Activated T-cell treated with anti-CD3 and anti-CD28 coated beads for 48 hours (primary cell): ENCODE measurements at regions not wholly inside any gene's neighbourhood (a gene's known extent, or its start where the extent isn't known, plus 50 kb on each side); places are given as distances from the start of the nearest gene placed in this dataset.
"Not testable (repeated sequence)": the region's sequence is repeated elsewhere in the genome, so short reads cannot be mapped to it uniquely, and the experiment has no call there.

ENCODE experiments used
- DNase-seq: peaks from one replicate; pipeline ENCODE4 v3.0.0-alpha.2; 2020; ENCODE audit warnings: low read depth

- no peak for DNase-seq
Observed at GRCh38 chr6:106884576-106884975, 90.0 kb downstream of the CD24 start.

- no peak for DNase-seq
Observed at GRCh38 chr6:106883808-106884262, 90.7 kb downstream of the CD24 start.

DNA sequence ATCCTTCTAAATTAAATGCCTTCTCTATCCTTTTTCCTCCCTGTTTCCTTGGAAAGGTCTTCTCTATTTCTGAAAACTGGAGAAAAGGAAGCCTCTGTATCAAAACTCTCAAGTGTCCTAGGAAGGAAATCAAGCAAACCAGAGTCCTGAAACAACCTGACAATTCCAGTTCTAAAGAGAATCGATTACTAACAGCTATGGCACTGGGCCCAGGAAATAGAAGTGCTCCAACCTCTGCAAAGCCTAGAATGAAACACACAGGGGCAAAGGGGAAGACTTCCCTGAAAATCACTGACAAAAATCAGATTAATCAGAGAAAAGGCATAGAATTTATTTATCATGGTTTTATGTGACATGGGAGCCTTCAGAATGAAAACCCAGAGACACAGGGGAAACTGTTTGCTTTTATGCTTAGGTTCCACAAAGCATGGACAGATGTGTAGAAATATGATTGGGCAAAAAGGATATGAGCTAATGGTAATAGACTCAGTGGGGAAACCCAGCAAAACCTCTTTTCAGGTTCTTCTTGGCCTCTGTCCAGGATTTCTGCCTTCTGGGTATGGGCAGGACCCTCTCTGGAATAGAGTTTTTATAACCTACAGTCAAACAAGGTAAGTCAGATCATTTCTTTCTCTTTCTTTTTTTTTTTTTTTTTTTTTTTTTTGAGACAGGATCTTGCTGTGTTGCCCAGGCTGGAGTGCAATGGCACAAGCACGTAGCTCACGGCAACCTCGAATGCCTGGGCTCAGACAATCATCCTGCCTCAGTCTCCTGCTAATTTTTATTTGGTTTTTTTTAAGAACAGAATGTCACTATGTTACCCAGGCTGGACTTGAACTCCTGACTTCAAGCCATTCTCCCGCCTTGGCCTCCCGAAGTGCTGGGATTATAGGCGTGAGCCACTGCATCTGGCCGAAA, 91.7 kb downstream of the CD24 start:
- no peak for DNase-seq

DNA sequence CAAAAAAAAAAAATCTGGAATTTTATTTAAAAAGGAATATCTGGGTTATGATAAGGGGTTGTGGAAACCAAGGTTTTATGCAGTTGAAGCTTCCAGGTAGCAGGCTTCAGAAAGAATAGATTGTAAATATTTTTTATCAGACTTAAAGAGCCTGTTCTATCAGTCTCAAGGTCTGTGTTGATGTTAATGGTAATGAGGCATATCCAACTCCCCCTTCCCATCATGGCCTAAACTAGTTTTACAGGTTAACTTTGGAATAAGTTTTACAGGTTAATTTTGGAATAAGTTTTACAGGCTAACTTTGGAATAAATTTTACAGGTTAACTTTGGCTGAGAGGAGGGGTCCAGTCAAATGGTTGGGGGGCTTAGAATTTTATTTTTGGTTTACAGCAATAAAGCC, 92.4 kb downstream of the CD24 start:
- no peak for DNase-seq

DNA sequence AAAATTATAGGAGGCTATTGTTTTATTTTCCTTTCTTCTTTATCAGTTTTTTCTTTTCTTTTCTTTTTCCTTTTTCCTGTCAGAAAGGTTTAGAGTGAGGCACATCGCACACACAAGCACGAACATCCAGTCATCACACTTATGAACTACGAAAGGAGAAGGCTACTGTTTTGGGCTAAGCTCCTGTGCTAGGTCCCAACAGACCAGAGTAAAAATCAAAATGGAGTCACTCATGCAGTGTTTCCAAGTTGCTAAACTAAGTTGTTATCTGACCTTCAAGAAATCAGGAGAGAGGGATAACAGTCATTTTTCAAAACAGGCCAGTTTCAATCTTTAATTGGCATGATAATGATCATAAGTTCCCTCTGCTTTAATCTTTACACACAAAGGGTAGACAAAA, 93.6 kb downstream of the CD24 start:
- no peak for DNase-seq

DNA sequence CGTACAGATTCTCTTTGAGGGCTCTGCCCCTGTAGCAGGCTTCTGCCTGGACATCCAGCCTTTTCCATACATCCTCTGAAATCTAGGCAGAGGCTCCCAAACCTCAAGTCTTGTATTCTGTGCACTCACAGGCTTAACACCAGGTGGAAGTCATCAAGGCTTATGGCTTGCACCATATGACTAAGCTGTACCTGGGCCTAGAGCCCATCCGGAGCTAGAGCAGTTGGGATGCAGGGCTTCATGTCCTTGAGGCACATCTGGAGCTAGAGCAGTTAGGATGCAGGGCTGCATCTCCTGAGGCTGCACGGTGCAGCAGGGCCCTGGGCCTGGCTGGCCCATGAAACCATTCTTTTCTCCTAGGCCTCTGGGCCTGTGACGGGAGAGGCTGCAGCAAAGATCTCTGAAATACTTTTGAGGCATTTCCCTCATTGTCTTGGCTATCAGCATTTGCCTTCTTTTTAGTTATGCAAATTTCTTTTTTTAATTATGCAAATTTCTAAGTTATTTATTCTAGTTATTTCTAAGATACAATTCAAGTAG, 98.7 kb downstream of the CD24 start:
- DNase-seq: no peak

- DNase-seq: no peak
Observed at GRCh38 chr6:106874481-106874880, 100.0 kb downstream of the CD24 start.

DNA sequence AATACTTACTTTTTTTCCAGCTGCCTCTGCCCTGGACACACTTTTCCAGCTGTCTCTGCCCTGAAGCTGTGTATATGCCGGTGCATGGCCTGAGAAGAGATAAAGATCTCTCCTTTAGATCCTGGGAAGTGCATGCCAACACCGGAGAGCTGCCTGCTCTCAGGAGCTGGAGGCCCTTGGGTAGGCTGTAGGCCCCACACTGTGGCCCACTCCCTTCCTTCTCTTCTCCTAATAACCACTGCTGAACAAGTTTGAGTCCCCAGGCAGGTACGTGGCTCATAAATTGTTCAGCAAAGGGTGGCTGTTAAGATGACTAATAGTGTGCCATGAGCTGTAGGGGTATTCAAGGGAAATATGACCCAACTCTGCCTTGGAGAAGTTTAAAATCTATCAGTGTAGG, 102.5 kb downstream of the CD24 start:
- DNase-seq: no peak

DNA sequence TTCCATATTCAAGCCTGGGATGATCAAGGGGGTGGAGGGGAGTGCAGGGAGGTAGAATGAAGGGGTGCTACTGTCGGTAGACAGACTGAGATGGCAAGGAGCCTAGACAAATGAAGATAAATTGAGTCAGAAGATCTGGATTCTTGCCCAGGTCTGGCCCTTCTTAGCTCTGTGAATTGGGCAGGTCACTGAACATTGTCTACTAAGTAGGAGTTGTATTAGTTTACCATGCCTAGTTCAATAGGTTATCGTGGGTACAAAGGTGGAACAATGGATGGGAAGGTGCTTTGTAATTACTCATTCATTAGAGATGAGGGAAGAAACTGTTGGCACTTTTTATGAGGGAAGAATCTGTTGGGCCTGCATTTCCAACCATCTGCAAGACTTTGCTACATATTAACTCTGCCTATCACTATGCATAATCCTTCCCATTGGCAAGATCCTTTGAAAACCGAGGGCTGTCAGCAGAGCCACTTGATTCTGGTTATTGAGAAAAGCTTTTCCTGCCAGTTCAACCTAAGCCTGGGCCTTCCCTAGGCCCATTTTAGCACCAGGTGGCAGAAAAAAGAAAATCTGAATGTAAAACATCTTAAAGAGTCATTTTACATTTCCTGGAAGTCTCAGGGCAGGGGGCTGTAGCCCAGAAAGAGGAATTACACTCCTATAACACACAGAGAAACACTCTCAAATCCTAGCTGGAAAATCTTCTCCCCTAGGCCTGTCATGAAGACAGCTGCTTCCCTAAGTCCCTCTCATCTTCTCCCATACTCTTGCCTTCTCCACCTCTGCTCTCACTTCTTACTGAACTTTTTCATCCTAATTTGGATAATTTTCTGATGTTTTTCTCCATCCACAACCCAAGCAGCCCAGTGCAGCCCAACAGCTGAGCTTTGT, 103.5 kb downstream of the CD24 start:
- no peak for DNase-seq

- no peak for DNase-seq
Observed at GRCh38 chr6:106870069-106870468, 104.5 kb downstream of the CD24 start.

- no peak for DNase-seq
Observed at GRCh38 chr6:106869203-106869602, 105.3 kb downstream of the CD24 start.

DNA sequence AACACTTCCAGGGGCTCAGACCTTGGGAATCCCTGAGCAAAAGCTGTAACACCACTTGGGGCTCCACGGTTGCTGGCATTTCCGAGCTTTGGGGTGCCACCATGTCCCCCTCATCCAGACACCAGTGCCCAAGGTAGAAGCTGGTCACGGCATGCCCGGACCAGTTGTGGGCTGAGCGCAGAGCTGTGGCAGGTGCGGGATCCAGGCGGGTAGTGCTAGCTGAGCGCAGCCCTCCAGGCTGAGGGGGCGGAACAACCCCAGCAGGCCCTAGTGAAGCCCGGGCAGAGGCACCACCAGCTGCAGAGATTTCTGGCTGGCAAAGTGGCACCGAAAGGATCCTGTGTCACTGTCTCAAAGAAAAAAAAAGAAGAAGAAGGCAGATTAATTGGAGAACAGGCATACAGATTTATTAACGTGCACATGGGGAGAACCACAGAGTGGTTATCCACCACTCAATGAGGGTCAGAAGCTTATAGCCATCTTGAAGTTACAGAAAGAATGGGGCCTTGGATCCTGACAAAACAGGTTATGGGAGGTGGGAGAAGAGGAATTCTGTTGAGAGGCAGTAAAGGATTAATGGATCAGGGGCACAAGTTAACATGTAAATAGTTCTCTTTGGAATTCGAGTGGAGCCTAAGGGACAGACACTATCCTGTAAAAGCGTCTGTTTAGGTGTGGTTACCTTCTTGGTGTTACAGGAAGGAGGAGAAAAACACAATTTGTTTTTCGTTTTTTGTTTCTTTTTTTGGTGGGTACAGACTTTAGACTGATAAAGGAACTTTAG, 107.5 kb downstream of the CD24 start:
- no peak for DNase-seq

DNA sequence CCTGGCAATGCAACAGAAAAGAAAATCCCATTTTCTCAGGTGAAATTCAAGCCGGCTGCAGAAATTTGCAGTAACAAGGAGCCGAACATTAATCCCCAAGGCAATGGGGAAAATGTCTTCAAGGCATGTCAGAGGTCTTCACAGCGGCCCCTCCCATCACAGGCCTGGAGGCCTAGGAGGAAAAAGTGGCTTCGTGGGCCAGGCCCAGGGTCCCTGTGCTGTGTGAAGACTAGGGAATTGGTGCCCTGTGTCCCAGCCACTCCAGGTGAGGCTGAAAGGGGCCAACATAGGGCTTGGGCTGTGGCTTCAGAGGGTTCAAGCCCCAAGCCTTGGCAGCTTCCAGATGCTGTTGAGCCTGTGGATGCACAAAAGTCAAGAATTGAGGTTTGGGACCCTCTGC, 111.7 kb downstream of the CD24 start:
- DNase-seq: no peak

GRCh38 chr6:106860940-106861339, 113.6 kb downstream of the CD24 start:
- no peak for DNase-seq

- no peak for DNase-seq
Observed at GRCh38 chr6:106858653-106859092, 115.9 kb downstream of the CD24 start.

DNA sequence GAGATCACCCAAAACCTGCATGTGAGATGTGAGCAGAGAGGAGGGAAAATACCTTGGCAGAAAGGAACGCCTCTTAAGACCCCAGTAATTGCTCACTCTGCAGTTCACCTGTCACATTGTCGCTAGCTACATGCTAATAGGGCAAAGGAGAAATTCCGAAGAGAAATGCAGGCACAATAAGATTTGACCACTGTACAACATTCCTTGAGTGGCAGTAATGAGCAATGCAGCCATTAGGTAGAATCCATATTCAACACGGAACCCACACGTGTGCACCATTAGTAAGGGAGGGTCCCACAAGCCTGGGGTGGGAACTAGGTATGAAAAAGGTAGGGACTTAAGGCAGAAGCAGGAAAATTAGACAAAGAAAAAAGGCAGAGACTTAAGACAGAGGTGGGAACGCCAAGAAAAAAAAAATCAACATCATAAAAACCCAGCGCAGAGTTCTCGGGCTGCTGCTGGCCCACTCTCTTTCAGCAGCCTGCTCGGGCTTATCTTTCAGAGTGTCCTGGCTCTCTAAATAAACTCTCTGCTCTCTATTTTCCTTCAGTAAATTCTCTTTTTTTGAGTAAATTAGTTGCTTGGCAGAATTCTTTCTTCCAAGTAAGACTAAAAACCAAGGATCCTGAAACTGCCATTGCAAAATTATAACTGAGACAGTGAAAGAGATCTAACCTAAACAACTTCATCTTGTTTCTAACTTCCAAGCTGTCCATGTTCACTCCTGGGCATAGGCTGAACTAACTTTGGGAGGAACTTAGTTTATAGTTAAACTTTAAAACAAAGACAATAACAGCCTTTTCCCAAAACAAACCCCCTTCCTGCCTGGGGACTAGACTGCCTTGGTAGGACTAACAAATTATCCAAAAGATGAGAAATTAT, 116.5 kb downstream of the CD24 start:
- no peak for DNase-seq

GRCh38 chr6:106857310-106857709, 117.2 kb downstream of the CD24 start:
- DNase-seq: not testable (repeated sequence)

- no peak for DNase-seq
Observed at GRCh38 chr6:106856227-106856874, 118.2 kb downstream of the CD24 start.

- no peak for DNase-seq
Observed at GRCh38 chr6:106855117-106855516, 119.4 kb downstream of the CD24 start.

DNA sequence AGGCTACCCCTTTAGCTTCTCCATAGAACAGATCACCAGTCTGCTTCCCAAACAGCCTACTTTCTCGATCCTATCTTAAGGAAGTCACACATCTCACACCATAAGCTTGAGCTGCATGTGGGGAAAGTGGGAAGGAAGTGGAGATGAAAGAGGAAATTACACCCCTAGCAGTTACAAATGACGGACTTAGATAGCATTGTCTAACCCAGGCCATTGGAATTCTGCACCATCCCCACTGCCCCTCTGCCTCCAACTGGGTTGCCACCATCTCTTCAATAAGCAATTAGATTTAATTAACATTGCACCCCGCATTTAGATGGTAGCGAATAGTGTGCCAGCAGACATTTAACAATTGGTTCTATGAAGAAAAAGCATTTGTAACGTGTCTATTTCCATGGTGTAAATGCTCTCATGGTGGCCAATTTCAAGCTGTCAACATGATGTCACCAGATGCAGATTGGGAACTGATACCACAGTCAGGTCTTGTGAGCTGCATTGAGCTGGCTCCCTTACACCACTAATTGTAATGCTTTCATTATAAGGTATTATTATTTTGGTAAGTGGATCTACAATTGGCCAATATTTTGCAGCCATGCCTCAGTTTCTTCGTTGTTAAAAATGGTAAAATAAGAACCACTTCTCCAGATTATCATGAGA, 124.7 kb downstream of the CD24 start:
- DNase-seq: no peak
